Trophoblast cell (in vitro differentiated cells and primary cell): ENCODE measurements at regions not wholly inside any gene's neighbourhood (a gene's known extent, or its start where the extent isn't known, plus 50 kb on each side); places are given as distances from the start of the nearest gene placed in this dataset.
"Not testable (repeated sequence)": the region's sequence is repeated elsewhere in the genome, so short reads cannot be mapped to it uniquely, and the experiment has no call there.

Experiments
- DNase-seq, 2 donors: peaks; one replicate each; pipeline ENCODE4 v3.0.0-alpha.2; 2016
- H2AFZ ChIP-seq: 2 replicates; pipeline ENCODE4 v1.6.1; 2013; ENCODE audit warnings: low read length, moderate library complexity, mild to moderate bottlenecking; ENCODE audit not compliant: insufficient read depth, poor library complexity
- H2AK5ac ChIP-seq: 2 replicates; pipeline ENCODE4 v1.6.1; 2013; ENCODE audit warnings: mild to moderate bottlenecking, low read length
- H2BK120ac ChIP-seq: 2 replicates; pipeline ENCODE4 v1.6.1; 2013; ENCODE audit warnings: low read length, mild to moderate bottlenecking, moderate library complexity; ENCODE audit not compliant: insufficient read depth, poor library complexity
- H2BK12ac ChIP-seq: 2 replicates; pipeline ENCODE4 v1.6.1; 2013; ENCODE audit warnings: mild to moderate bottlenecking, low read length, moderate library complexity
- H2BK5ac ChIP-seq: 2 replicates; pipeline ENCODE4 v1.6.1; 2013; ENCODE audit warnings: low read length, low read depth, moderate library complexity, mild to moderate bottlenecking; ENCODE audit not compliant: poor library complexity
- H3K14ac ChIP-seq: 2 replicates; pipeline ENCODE4 v1.6.1; 2013; ENCODE audit warnings: mild to moderate bottlenecking, low read length
- H3K18ac ChIP-seq: 2 replicates; pipeline ENCODE4 v1.6.1; 2013; ENCODE audit warnings: mild to moderate bottlenecking, low read length
- H3K23ac ChIP-seq: 2 replicates; pipeline ENCODE4 v1.6.1; 2013; ENCODE audit warnings: low read length
- H3K27ac ChIP-seq: 2 replicates; pipeline ENCODE4 v1.5.1; 2013; ENCODE audit warnings: low read depth, mild to moderate bottlenecking, inconsistent platforms, low read length, moderate library complexity
- H3K27me3 ChIP-seq: 2 replicates; pipeline ENCODE4 v1.6.1; 2013; ENCODE audit warnings: inconsistent platforms, mild to moderate bottlenecking, low read length, moderate library complexity; ENCODE audit not compliant: insufficient read depth
- H3K36me3 ChIP-seq, 2 experiments: 1 replicate in 1 of 2; 2 replicates in 1 of 2; pipeline ENCODE4 v1.6.1; 2013; ENCODE audit warnings: low read length in 2 of 2, mild to moderate bottlenecking in 2 of 2, moderate library complexity in 1 of 2; ENCODE audit not compliant: insufficient read depth in 2 of 2, control insufficient read depth in 1 of 2
- H3K4ac ChIP-seq: 2 replicates; pipeline ENCODE4 v1.6.1; 2013; ENCODE audit warnings: low read depth, mild to moderate bottlenecking, low read length, moderate library complexity
- H3K4me1 ChIP-seq, 2 experiments: 1 replicate in 1 of 2; 2 replicates in 1 of 2; pipeline ENCODE4 v1.6.1; 2013; ENCODE audit warnings: low read length in 2 of 2, mild to moderate bottlenecking in 2 of 2, moderate library complexity in 1 of 2; ENCODE audit not compliant: insufficient read depth in 2 of 2, control insufficient read depth in 1 of 2
- H3K4me2 ChIP-seq: 2 replicates; pipeline ENCODE4 v1.6.1; 2013; ENCODE audit warnings: inconsistent platforms, mild to moderate bottlenecking, low read length, moderate library complexity
- H3K4me3 ChIP-seq: 2 replicates; pipeline ENCODE4 v1.5.1; 2013; ENCODE audit warnings: mild to moderate bottlenecking, low read depth, low read length, inconsistent platforms
- H3K79me1 ChIP-seq: one replicate; pipeline ENCODE4 v1.6.1; 2013; ENCODE audit warnings: low read length
- H3K79me2 ChIP-seq: 2 replicates; pipeline ENCODE4 v1.6.1; 2013; ENCODE audit warnings: low read length, mild to moderate bottlenecking; ENCODE audit not compliant: control insufficient read depth, insufficient read depth, poor library complexity
- H3K9ac ChIP-seq: 2 replicates; pipeline ENCODE4 v1.6.1; 2013; ENCODE audit warnings: mild to moderate bottlenecking, low read length
- H3K9me3 ChIP-seq: 2 replicates; pipeline ENCODE4 v1.6.1; 2013; ENCODE audit warnings: low read depth, mild to moderate bottlenecking, control low read depth, inconsistent platforms, low read length; ENCODE audit not compliant: insufficient read depth
- H4K12ac ChIP-seq: 2 replicates; pipeline ENCODE4 v1.6.1; 2013; ENCODE audit warnings: low read depth, mild to moderate bottlenecking, low read length, moderate library complexity
- H4K8ac ChIP-seq: 2 replicates; pipeline ENCODE4 v1.6.1; 2013; ENCODE audit warnings: low read depth, mild to moderate bottlenecking, low read length, moderate library complexity
- H4K91ac ChIP-seq: one replicate; pipeline ENCODE4 v1.6.1; 2013; ENCODE audit warnings: low read depth, mild to moderate bottlenecking, low read length, moderate library complexity
- WGBS: extraction: QIAGEN DNeasy Blood & Tissue Kit; methylation state at CpG from one replicate; pipeline ENCODE4 v1.1.7; 2013; ENCODE audit warnings: missing lambda C conversion rate; ENCODE audit not compliant: insufficient read length, insufficient coverage; ENCODE audit errors: extremely low coverage; 5-methylcytosine and 5-hydroxymethylcytosine counted together

DNA sequence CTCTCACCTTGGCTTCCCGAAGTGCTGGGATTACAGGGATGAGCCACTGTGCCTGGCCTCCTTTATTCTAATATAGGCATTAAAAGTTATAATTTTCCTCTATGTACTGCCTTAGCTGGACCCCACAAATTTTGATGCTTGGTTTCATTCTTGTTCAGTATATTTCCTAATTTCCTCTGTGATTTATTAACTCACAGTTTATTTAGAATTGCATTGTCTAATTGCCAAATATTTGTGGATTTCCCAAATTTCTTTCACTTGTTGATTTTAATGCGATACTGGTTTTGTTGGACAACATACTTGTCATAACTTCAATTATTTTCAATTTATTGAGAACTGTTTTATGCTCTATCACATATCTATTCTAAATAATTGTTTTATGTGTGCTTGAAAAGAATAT is 366.0 kb downstream of the OMA1 start:
- H3K14ac ChIP-seq = no peak overlapping the region
- H2BK5ac ChIP-seq = no peak overlapping the region
- no peak overlapping the region for H3K4ac ChIP-seq
- H3K79me1 ChIP-seq = no peaks in the 10 kb centered on the region
- no CpG with 5 or more reads among the region's 2 CpGs for WGBS
- H3K36me3 ChIP-seq = no peaks in the 10 kb centered on the region
- DNase-seq = no peak
- peaks cover 0 to 2% of the 10 kb centered on the region in 2 experiments for H3K4me1 ChIP-seq
- no peak overlapping the region for H3K18ac ChIP-seq
- H4K8ac ChIP-seq = no peak overlapping the region
- H3K9ac ChIP-seq = no peak overlapping the region
- H3K4me3 ChIP-seq = no peak overlapping the region
- no peak overlapping the region for H2BK12ac ChIP-seq
- H2AK5ac ChIP-seq = no peak overlapping the region
- no peak overlapping the region for H4K12ac ChIP-seq
- no peak overlapping the region for H3K27ac ChIP-seq
- no peak overlapping the region for H4K91ac ChIP-seq
- H3K27me3 ChIP-seq = no peaks in the 10 kb centered on the region
- no peak overlapping the region for H3K23ac ChIP-seq
- H2BK120ac ChIP-seq = no peak overlapping the region
- H3K9me3 ChIP-seq = no peaks in the 10 kb centered on the region
- H3K4me2 ChIP-seq = no peak overlapping the region
- H3K79me2 ChIP-seq = no peaks in the 10 kb centered on the region
- no peak overlapping the region for H2AFZ ChIP-seq

DNA sequence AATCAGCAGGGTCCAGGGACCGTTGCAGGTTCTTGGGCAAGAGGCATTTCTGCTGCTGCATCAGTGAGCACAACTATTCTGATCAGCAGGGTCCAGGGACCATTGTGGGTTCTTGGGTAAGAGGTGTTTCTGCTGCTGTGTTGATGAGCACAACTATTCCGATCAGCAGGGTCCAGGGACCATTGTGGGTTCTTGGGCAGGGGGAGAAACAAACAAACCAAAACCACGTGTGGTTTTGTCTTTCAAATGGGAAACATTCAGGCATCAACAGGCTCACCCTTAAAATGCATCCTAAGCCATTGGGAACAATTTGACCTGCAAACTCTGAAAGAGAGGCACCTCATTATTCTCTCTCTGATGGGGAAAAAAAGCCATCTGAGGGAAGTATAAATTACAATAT is 377.4 kb downstream of the OMA1 start:
- H3K27me3 ChIP-seq, H2BK5ac ChIP-seq, H2BK12ac ChIP-seq, H3K9ac ChIP-seq, H3K4me1 ChIP-seq, H3K4me2 ChIP-seq, DNase-seq, H4K8ac ChIP-seq, H4K12ac ChIP-seq, H2AFZ ChIP-seq, H3K79me1 ChIP-seq, H4K91ac ChIP-seq, H3K9me3 ChIP-seq, H3K36me3 ChIP-seq, H3K79me2 ChIP-seq, H3K14ac ChIP-seq, H3K4me3 ChIP-seq, H3K4ac ChIP-seq, H3K18ac ChIP-seq, H3K23ac ChIP-seq, H3K27ac ChIP-seq, H2BK120ac ChIP-seq, H2AK5ac ChIP-seq: not testable (repeated sequence)
- WGBS = no CpG with 5 or more reads among the region's 3 CpGs

DNA sequence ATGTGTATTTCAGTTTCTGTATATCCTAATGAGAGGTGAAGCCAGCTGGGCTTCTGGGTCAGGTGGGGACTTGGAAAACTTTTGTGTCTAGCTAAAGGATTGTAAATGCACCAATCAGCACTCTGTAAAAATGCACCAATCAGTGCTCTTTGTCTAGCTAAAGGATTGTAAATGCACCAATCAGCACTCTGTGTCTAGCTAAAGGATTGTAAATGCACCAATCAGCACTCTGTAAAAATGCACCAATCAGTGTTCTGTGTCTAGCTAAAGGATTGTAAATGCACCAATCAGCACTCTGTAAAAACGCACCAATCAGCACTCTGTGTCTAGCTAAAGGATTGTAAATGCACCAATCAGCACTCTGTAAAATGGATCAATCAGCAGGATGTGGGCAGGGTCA is 379.4 kb downstream of the OMA1 start:
- H3K9ac ChIP-seq, H2AFZ ChIP-seq, H3K27ac ChIP-seq, H3K36me3 ChIP-seq, DNase-seq, H3K79me2 ChIP-seq, H2BK12ac ChIP-seq, H3K9me3 ChIP-seq, H3K23ac ChIP-seq, H3K79me1 ChIP-seq, H3K18ac ChIP-seq, H2BK120ac ChIP-seq, H3K4me1 ChIP-seq, H3K14ac ChIP-seq, H2AK5ac ChIP-seq, H3K4me3 ChIP-seq, H4K12ac ChIP-seq, H2BK5ac ChIP-seq, H4K91ac ChIP-seq, H3K4me2 ChIP-seq, H3K27me3 ChIP-seq, H4K8ac ChIP-seq, H3K4ac ChIP-seq: not testable (repeated sequence)
- no CpG with 5 or more reads among the region's 1 CpG for WGBS

DNA sequence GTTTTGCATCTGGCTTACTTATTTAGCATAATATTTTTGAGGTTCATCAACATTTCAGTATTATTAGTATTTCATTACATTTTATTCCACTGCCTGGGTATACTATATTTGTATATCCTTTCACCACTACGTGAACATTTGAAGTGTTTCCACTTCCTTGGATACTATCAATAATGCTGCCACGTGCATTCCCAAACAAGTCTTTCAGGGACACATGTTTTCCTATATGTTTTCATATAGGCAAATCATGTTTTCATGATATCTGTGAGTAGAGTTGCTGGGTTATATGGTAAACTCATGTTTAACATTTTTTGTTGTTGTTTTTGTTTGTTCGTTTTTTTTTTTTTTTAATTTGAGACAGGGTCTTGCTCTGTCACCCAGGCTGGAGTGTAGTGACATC is 380.1 kb downstream of the OMA1 start:
- no peaks in the 10 kb centered on the region for H3K79me1 ChIP-seq
- H3K4me1 ChIP-seq = no peaks in the 10 kb centered on the region
- H3K4me2 ChIP-seq = no peak overlapping the region
- no CpG with 5 or more reads among the region's 3 CpGs for WGBS
- no peak overlapping the region for H3K4ac ChIP-seq
- no peak overlapping the region for H4K91ac ChIP-seq
- H2BK120ac ChIP-seq = no peak overlapping the region
- no peaks in the 10 kb centered on the region for H3K36me3 ChIP-seq
- no peak overlapping the region for H4K8ac ChIP-seq
- no peaks in the 10 kb centered on the region for H3K9me3 ChIP-seq
- H3K18ac ChIP-seq = no peak overlapping the region
- H2AK5ac ChIP-seq = no peak overlapping the region
- H2AFZ ChIP-seq = no peak overlapping the region
- H3K14ac ChIP-seq = no peak overlapping the region
- H3K27me3 ChIP-seq = no peaks in the 10 kb centered on the region
- no peak overlapping the region for H2BK12ac ChIP-seq
- no peak overlapping the region for H2BK5ac ChIP-seq
- H3K23ac ChIP-seq = no peak overlapping the region
- no peak overlapping the region for H3K27ac ChIP-seq
- no peak overlapping the region for H4K12ac ChIP-seq
- no peak for DNase-seq
- no peak overlapping the region for H3K9ac ChIP-seq
- no peak overlapping the region for H3K4me3 ChIP-seq
- H3K79me2 ChIP-seq = no peaks in the 10 kb centered on the region
